GM23338 (cell line): ENCODE measurements at regions not wholly inside any gene's neighbourhood (a gene's known extent, or its start where the extent isn't known, plus 50 kb on each side); places are given as distances from the start of the nearest gene placed in this dataset.

ENCODE experiments used
- ATAC-seq: fragments of 200-7000 bp; cut with Tn5 transposase; 3 replicates; pipeline ENCODE4 v1.9.1; 2020
- DNase-seq: peaks from one replicate; pipeline ENCODE4 v3.0.0-alpha.2; 2015; ENCODE audit warnings: low spot score
- H2AFZ ChIP-seq: fragments of 200-600 bp; sonication (generic); 2 replicates; pipeline ENCODE4 v1.8.0; 2016; ENCODE audit warnings: antibody characterized with exemption, mild to moderate bottlenecking, moderate library complexity
- H3F3A ChIP-seq: fragments of 200-600 bp; sonication (generic); replicated peaks from 2 replicates; pipeline ENCODE4 v1.8.0; 2017; ENCODE audit warnings: antibody characterized with exemption, mixed run types, low read depth
- H3K27ac ChIP-seq: fragments of 200-600 bp; sonication (generic); 2 replicates; pipeline ENCODE4 v1.6.1; 2016; ENCODE audit warnings: low read depth
- H3K27me3 ChIP-seq: fragments of 200-600 bp; sonication (generic); 2 replicates; pipeline ENCODE4 v1.8.0; 2016; ENCODE audit warnings: mild to moderate bottlenecking, mixed run types, moderate library complexity; ENCODE audit not compliant: insufficient read depth
- H3K36me3 ChIP-seq: fragments of 200-600 bp; sonication (generic); 2 replicates; pipeline ENCODE4 v1.8.0; 2016; ENCODE audit warnings: mild to moderate bottlenecking; ENCODE audit not compliant: insufficient read depth
- H3K4me1 ChIP-seq: fragments of 200-600 bp; sonication (generic); 2 replicates; pipeline ENCODE4 v1.8.0; 2016; ENCODE audit warnings: mild to moderate bottlenecking, moderate library complexity; ENCODE audit not compliant: insufficient read depth
- H3K4me2 ChIP-seq: fragments of 200-600 bp; sonication (generic); 2 replicates; pipeline ENCODE4 v1.7.1; 2017; ENCODE audit warnings: mixed run types
- H3K4me3 ChIP-seq: fragments of 200-600 bp; sonication (generic); 2 replicates; pipeline ENCODE4 v1.6.1; 2016; ENCODE audit warnings: mixed run types
- H3K79me2 ChIP-seq: fragments of 200-600 bp; sonication (generic); replicated peaks from 2 replicates; pipeline ENCODE4 v1.8.0; 2017; ENCODE audit warnings: mild to moderate bottlenecking; ENCODE audit not compliant: insufficient read depth
- H3K9me2 ChIP-seq: fragments of 200-600 bp; sonication (generic); 2 replicates; pipeline ENCODE4 v1.8.0; 2017; ENCODE audit not compliant: insufficient read depth
- H4K20me1 ChIP-seq: fragments of 200-600 bp; sonication (generic); replicated peaks from 2 replicates; pipeline ENCODE4 v1.8.0; 2017; ENCODE audit warnings: mild to moderate bottlenecking; ENCODE audit not compliant: insufficient read depth
- H3K27ac Mint-ChIP-seq: 2 replicates; pipeline ENCODE4 v1.8.0; 2020; ENCODE audit warnings: inconsistent platforms, mild to moderate bottlenecking, moderate library complexity, mixed read lengths
- H3K27me3 Mint-ChIP-seq: 3 replicates; pipeline ENCODE4 v1.8.0; 2022; ENCODE audit warnings: low read depth, mild to moderate bottlenecking, moderate library complexity, mixed read lengths, inconsistent platforms; ENCODE audit not compliant: insufficient read depth, poor library complexity
- H3K36me3 Mint-ChIP-seq: 3 replicates; pipeline ENCODE4 v1.8.0; 2021; ENCODE audit warnings: low read depth, mild to moderate bottlenecking, inconsistent platforms, moderate library complexity, mixed read lengths
- H3K4me1 Mint-ChIP-seq: 3 replicates; pipeline ENCODE4 v1.8.0; 2020; ENCODE audit warnings: mild to moderate bottlenecking, inconsistent platforms, mixed read lengths
- H3K4me3 Mint-ChIP-seq: 3 replicates; pipeline ENCODE4 v1.8.0; 2021; ENCODE audit warnings: moderate library complexity, mild to moderate bottlenecking, inconsistent platforms, mixed read lengths
- H3K9me3 Mint-ChIP-seq: 3 replicates; pipeline ENCODE4 v1.8.0; 2020; ENCODE audit warnings: moderate library complexity, mild to moderate bottlenecking, inconsistent platforms, mixed read lengths
- CREB1 ChIP-seq: fragments of 250-450 bp; sonication (Bioruptor Pico); IDR thresholded peaks from 2 replicates; pipeline ENCODE4 v1.5.0; 2020; ENCODE audit warnings: low read depth, mild to moderate bottlenecking, moderate library complexity
- ETS1 ChIP-seq: IDR thresholded peaks from 2 replicates; pipeline ENCODE4 v1.6.1; 2016; ENCODE audit warnings: antibody characterized with exemption
- EZH2 ChIP-seq: fragments of 200-600 bp; sonication (generic); IDR thresholded peaks from one replicate; pipeline ENCODE4 v1.8.0; 2017; ENCODE audit warnings: antibody characterized with exemption, mild to moderate bottlenecking, low read depth; ENCODE audit not compliant: unreplicated experiment
- EZH2phosphoT487 ChIP-seq: fragments of 200-600 bp; sonication (generic); IDR thresholded peaks from one replicate; pipeline ENCODE4 v1.8.1; 2018; ENCODE audit warnings: antibody characterized with exemption; ENCODE audit not compliant: unreplicated experiment
- JUNB ChIP-seq: IDR thresholded peaks from one replicate; pipeline ENCODE4 v1.6.1; 2016; ENCODE audit warnings: antibody characterized with exemption; ENCODE audit not compliant: unreplicated experiment
- NANOG ChIP-seq: IDR thresholded peaks from 2 replicates; pipeline ENCODE4 v1.6.1; 2016; ENCODE audit warnings: antibody characterized with exemption, borderline replicate concordance
- POLR2AphosphoS5 ChIP-seq: IDR thresholded peaks from 2 replicates; pipeline ENCODE4 v1.6.1; 2016; ENCODE audit warnings: antibody characterized with exemption, low read depth
- REST ChIP-seq: IDR thresholded peaks from one replicate; pipeline ENCODE4 v1.6.1; 2018; ENCODE audit warnings: antibody characterized with exemption; ENCODE audit not compliant: unreplicated experiment
- STAT1 ChIP-seq: IDR thresholded peaks from one replicate; pipeline ENCODE4 v1.6.1; 2016; ENCODE audit warnings: antibody characterized with exemption; ENCODE audit not compliant: unreplicated experiment
- ZNF331 ChIP-seq: fragments of 250-450 bp; sonication (Bioruptor Pico); IDR thresholded peaks from 2 replicates; pipeline ENCODE4 v1.5.0; 2020; ENCODE audit warnings: low read depth, mild to moderate bottlenecking, moderate library complexity
- ZNF462 ChIP-seq: fragments of 250-450 bp; sonication (Bioruptor Pico); IDR thresholded peaks from 2 replicates; pipeline ENCODE4 v1.5.0; 2020; ENCODE audit warnings: mild to moderate bottlenecking, moderate library complexity

GRCh38 chr11:95647355-95647754, 142.2 kb downstream of the FAM76B start:
- H3K79me2 ChIP-seq, result no peaks in the 10 kb centered on the region
- H3K27ac ChIP-seq, result no peak overlapping the region
- H3K27me3 ChIP-seq, result no peaks in the 10 kb centered on the region
- H3K4me3 Mint-ChIP-seq, result no peak overlapping the region
- no peaks in the 10 kb centered on the region for H3K36me3 Mint-ChIP-seq
- peaks cover 5% of the 10 kb centered on the region; the same call in 1 of the 3 replicates for H3K9me3 Mint-ChIP-seq
- H3F3A ChIP-seq, result no peaks in the 10 kb centered on the region
- H3K27me3 Mint-ChIP-seq, result no peaks in the 10 kb centered on the region
- H3K4me1 Mint-ChIP-seq, result peaks cover 15% of the 10 kb centered on the region
- H3K4me2 ChIP-seq, result no peak overlapping the region
- no peaks in the 10 kb centered on the region for H3K36me3 ChIP-seq
- TF ChIP-seq CREB1 (CRISPR knock-in tag) (no peak), POLR2AphosphoS5 (no peak), REST (no peak), ETS1 (no peak), NANOG (no peak), ZNF331 (CRISPR knock-in tag) (no peak), JUNB (no peak), STAT1 (no peak), EZH2 (no peak), EZH2phosphoT487 (no peak)
- H2AFZ ChIP-seq, result no peak overlapping the region
- no peak for DNase-seq
- ATAC-seq, result no peak
- no peak overlapping the region for H3K27ac Mint-ChIP-seq
- H3K9me2 ChIP-seq, result no peaks in the 10 kb centered on the region
- peaks cover 4% of the 10 kb centered on the region; the same call in 1 of the 2 replicates for H3K4me1 ChIP-seq
- H3K4me3 ChIP-seq, result no peak overlapping the region
- H4K20me1 ChIP-seq, result no peaks in the 10 kb centered on the region

GRCh38 chr11:95641495-95641894, 148.1 kb downstream of the FAM76B start:
- no peak overlapping the region for H3K27ac Mint-ChIP-seq
- Histone ChIP-seq H3K36me3 (no peaks in the 10 kb centered on the region), H4K20me1 (no peaks in the 10 kb centered on the region), H3F3A (no peaks in the 10 kb centered on the region), H3K27me3 (no peaks in the 10 kb centered on the region), H3K4me3 (no peak overlapping the region), H3K79me2 (no peaks in the 10 kb centered on the region), H3K4me1 (no peaks in the 10 kb centered on the region), H2AFZ (0 out of 2 replicates have a peak overlapping the region, but pooled peaks have one; percentile 47), H3K4me2 (no peak overlapping the region), H3K27ac (no peak overlapping the region), H3K9me2 (no peaks in the 10 kb centered on the region)
- H3K9me3 Mint-ChIP-seq, result peaks cover under 1% of the 10 kb centered on the region; the same call in 1 of the 3 replicates
- peaks cover 2% of the 10 kb centered on the region for H3K27me3 Mint-ChIP-seq
- TF ChIP-seq EZH2 (no peak), ZNF331 (CRISPR knock-in tag) (no peak), STAT1 (no peak), ZNF462 (CRISPR knock-in tag) (no peak), NANOG (no peak), POLR2AphosphoS5 (no peak)
- no peaks in the 10 kb centered on the region for H3K36me3 Mint-ChIP-seq
- H3K4me1 Mint-ChIP-seq, result no peaks in the 10 kb centered on the region
- DNase-seq (no peak), ATAC-seq (no peak)
- no peak overlapping the region for H3K4me3 Mint-ChIP-seq
